ENCODE measurements at regions not wholly inside any gene's neighbourhood (a gene's known extent, or its start where the extent isn't known, plus 50 kb on each side); places are given as distances from the start of the nearest gene placed in this dataset.

- TF ChIP-seq CTCF (IDR thresholded peaks at IDR 0.05; ENCODE audit: low read depth, low read length, missing input control) (no peak), NR2F2 (IDR thresholded peaks at IDR 0.05) (no peak), HNF4G (IDR thresholded peaks at IDR 0.05) (no peak), RAD21 (IDR thresholded peaks at IDR 0.05) (no peak), HNF4A (conservative IDR thresholded peaks at IDR 0.05) (no peak), MAX (IDR thresholded peaks at IDR 0.05) (no peak), FOXA2 (IDR thresholded peaks at IDR 0.05) (no peak), EGR1 (IDR thresholded peaks at IDR 0.05; ENCODE audit: low read depth in 2 of 2) (no peak), TAF1 (conservative IDR thresholded peaks at IDR 0.05) (no peak), SP1 (IDR thresholded peaks at IDR 0.05) (no peak)
These were observed 541.6 kb downstream of the CDK5RAP2 start (continued) for GRCh38 chr9:120038342-120038741.

GRCh38 chr9:120032639-120033038 is 547.3 kb downstream of the CDK5RAP2 start:
- H3K9me3 ChIP-seq (ENCODE audit: control insufficient read depth in 4 of 4, low read length in 3 of 4) = no peaks in the 10 kb centered on the region
- no peak overlapping the region for H3K4me3 ChIP-seq (ENCODE audit: low read depth in 1 of 3, low read length in 3 of 3)
- no peaks in the 10 kb centered on the region for H3K4me1 ChIP-seq (ENCODE audit: control insufficient read depth in 4 of 4, insufficient read depth in 4 of 4, low read length in 3 of 4)
- H3K27me3 ChIP-seq (ENCODE audit: control insufficient read depth in 4 of 4, insufficient read depth in 4 of 4, low read length in 3 of 4) = peaks cover 0 to 3% (median 0%) of the 10 kb centered on the region in 4 donors
- H3K27ac ChIP-seq (ENCODE audit: low read depth in 1 of 2, low read length in 2 of 2) = no peak overlapping the region
- 93% methylated on average over 9 of the region's 9 CpGs for WGBS
- H3K9ac ChIP-seq (ENCODE audit: low read depth in 1 of 2, low read length in 2 of 2) = no peak overlapping the region
- TF ChIP-seq GABPA (IDR thresholded peaks at IDR 0.05 in 1 of 2, conservative IDR thresholded peaks at IDR 0.05 in 1 of 2) (no peak), FOXA1 (IDR thresholded peaks at IDR 0.05) (no peak), CTCF (IDR thresholded peaks at IDR 0.05; ENCODE audit: low read depth, low read length, missing input control) (peak; percentile 3)
- H3K36me3 ChIP-seq (ENCODE audit: control insufficient read depth in 4 of 4, insufficient read depth in 3 of 4, low read depth in 1 of 4, low read length in 3 of 4) = no peaks in the 10 kb centered on the region
- no peak for DNase-seq (ENCODE audit: low spot score)

GRCh38 chr9:120030847-120031246 is 549.1 kb downstream of the CDK5RAP2 start:
- H3K9me3 ChIP-seq (ENCODE audit: control insufficient read depth in 4 of 4, low read length in 3 of 4) = no peaks in the 10 kb centered on the region
- H3K36me3 ChIP-seq (ENCODE audit: control insufficient read depth in 4 of 4, insufficient read depth in 3 of 4, low read depth in 1 of 4, low read length in 3 of 4) = no peaks in the 10 kb centered on the region
- no peak overlapping the region for H3K27ac ChIP-seq (ENCODE audit: low read depth in 1 of 2, low read length in 2 of 2)
- no peak overlapping the region for H3K9ac ChIP-seq (ENCODE audit: low read depth in 1 of 2, low read length in 2 of 2)
- no peak overlapping the region for H3K4me3 ChIP-seq (ENCODE audit: low read depth in 1 of 3, low read length in 3 of 3)
- TF ChIP-seq REST (IDR thresholded peaks at IDR 0.05) (no peak), TAF1 (conservative IDR thresholded peaks at IDR 0.05) (no peak), EGR1 (IDR thresholded peaks at IDR 0.05; ENCODE audit: low read depth in 2 of 2) (no peak), RXRA (IDR thresholded peaks at IDR 0.05) (no peak), ATF3 (IDR thresholded peaks at IDR 0.05) (no peak), HNF4G (IDR thresholded peaks at IDR 0.05) (no peak), MAX (IDR thresholded peaks at IDR 0.05) (no peak), ZBTB33 (IDR thresholded peaks at IDR 0.05) (no peak), RAD21 (IDR thresholded peaks at IDR 0.05) (no peak), HNF4A (conservative IDR thresholded peaks at IDR 0.05) (no peak), CTCF (IDR thresholded peaks at IDR 0.05; ENCODE audit: low read depth, low read length, missing input control) (no peak)
- WGBS = 49% methylated on average over 5 of the region's 5 CpGs
- no peaks in the 10 kb centered on the region for H3K4me1 ChIP-seq (ENCODE audit: control insufficient read depth in 4 of 4, insufficient read depth in 4 of 4, low read length in 3 of 4)
- H3K27me3 ChIP-seq (ENCODE audit: control insufficient read depth in 4 of 4, insufficient read depth in 4 of 4, low read length in 3 of 4) = no peaks in the 10 kb centered on the region
- no peak for DNase-seq (ENCODE audit: low spot score)

All from liver (tissue), 8 donors.